ENCODE measurements at regions not wholly inside any gene's neighbourhood (a gene's known extent, or its start where the extent isn't known, plus 50 kb on each side); places are given as distances from the start of the nearest gene placed in this dataset.

GRCh38 chr2:228548230-228548629 is 366.7 kb upstream of the SPHKAP start:
- TF ChIP-seq, protein P1, sequence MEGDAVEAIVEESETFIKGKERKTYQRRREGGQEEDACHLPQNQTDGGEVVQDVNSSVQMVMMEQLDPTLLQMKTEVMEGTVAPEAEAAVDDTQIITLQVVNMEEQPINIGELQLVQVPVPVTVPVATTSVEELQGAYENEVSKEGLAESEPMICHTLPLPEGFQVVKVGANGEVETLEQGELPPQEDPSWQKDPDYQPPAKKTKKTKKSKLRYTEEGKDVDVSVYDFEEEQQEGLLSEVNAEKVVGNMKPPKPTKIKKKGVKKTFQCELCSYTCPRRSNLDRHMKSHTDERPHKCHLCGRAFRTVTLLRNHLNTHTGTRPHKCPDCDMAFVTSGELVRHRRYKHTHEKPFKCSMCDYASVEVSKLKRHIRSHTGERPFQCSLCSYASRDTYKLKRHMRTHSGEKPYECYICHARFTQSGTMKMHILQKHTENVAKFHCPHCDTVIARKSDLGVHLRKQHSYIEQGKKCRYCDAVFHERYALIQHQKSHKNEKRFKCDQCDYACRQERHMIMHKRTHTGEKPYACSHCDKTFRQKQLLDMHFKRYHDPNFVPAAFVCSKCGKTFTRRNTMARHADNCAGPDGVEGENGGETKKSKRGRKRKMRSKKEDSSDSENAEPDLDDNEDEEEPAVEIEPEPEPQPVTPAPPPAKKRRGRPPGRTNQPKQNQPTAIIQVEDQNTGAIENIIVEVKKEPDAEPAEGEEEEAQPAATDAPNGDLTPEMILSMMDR (conservative IDR thresholded peaks at IDR 0.05) = no peak
- TF ChIP-seq ZFX (IDR thresholded peaks at IDR 0.05) = no peak

Measured in C4-2B (cell line).